CD4-positive, alpha-beta memory T cell (primary cell): ENCODE measurements at regions not wholly inside any gene's neighbourhood (a gene's known extent, or its start where the extent isn't known, plus 50 kb on each side); places are given as distances from the start of the nearest gene placed in this dataset.
"Not testable (repeated sequence)": the region's sequence is repeated elsewhere in the genome, so short reads cannot be mapped to it uniquely, and the experiment has no call there.

Source experiments
- CTCF ChIA-PET: fragments of 350-600 bp; sonication (Branson Sonifier 250); formaldehyde crosslinking; loops from one replicate; lab custom pipeline; 2021; ENCODE audit warnings: inconsistent platforms; ENCODE audit not compliant: partially characterized antibody; lab: Charles Lee
- POLR2A ChIA-PET: fragments of 350-600 bp; sonication (Branson Sonifier 250); formaldehyde crosslinking; loops from one replicate; lab custom pipeline; 2021; ENCODE audit not compliant: partially characterized antibody; lab: Charles Lee
- DNase-seq, 5 donors: peaks; one replicate each; pipeline versions ENCODE4 v3.0.0 to v3.0.0-alpha.2; 2020 to 2022; ENCODE audit warnings: mixed read lengths in 1 of 5
- H3K27ac ChIP-seq: one replicate; pipeline ENCODE4 v1.7.0; 2013; ENCODE audit warnings: low read depth, low read length
- H3K27me3 ChIP-seq: 2 replicates; pipeline ENCODE4 v1.7.0; 2013; ENCODE audit warnings: mild to moderate bottlenecking, low read length, moderate library complexity; ENCODE audit not compliant: insufficient read depth
- H3K36me3 ChIP-seq: 2 replicates; pipeline ENCODE4 v1.7.0; 2013; ENCODE audit warnings: mild to moderate bottlenecking, low read length, moderate library complexity; ENCODE audit not compliant: insufficient read depth
- H3K4me1 ChIP-seq: 2 replicates; pipeline ENCODE4 v1.7.0; 2013; ENCODE audit warnings: mild to moderate bottlenecking, low read length, moderate library complexity; ENCODE audit not compliant: insufficient read depth
- H3K4me3 ChIP-seq, 2 donors: one replicate each; pipeline ENCODE4 v1.7.0; 2013; ENCODE audit warnings: low read length in 2 of 2, mild to moderate bottlenecking in 1 of 2
- H3K9me3 ChIP-seq, 2 donors: one replicate each; pipeline ENCODE4 v1.7.0; 2013; ENCODE audit warnings: low read length in 2 of 2, control low read depth in 1 of 2; ENCODE audit not compliant: control insufficient read depth in 1 of 2
- H3K27ac Mint-ChIP-seq, 7 donors: one replicate each; pipeline ENCODE4 v1.8.0; 2020 to 2021; ENCODE audit warnings: mixed read lengths in 7 of 7, mild to moderate bottlenecking in 6 of 7, inconsistent platforms in 3 of 7, moderate library complexity in 3 of 7
- H3K27me3 Mint-ChIP-seq, 2 donors: one replicate each; pipeline ENCODE4 v1.8.0; 2020 to 2021; ENCODE audit warnings: mixed read lengths in 2 of 2
- H3K36me3 Mint-ChIP-seq, 2 donors: one replicate each; pipeline ENCODE4 v1.8.0; 2020 to 2021; ENCODE audit warnings: mixed read lengths in 2 of 2, inconsistent platforms in 1 of 2, mild to moderate bottlenecking in 1 of 2
- H3K4me1 Mint-ChIP-seq, 4 donors: one replicate each; pipeline ENCODE4 v1.8.0; 2020 to 2021; ENCODE audit warnings: mixed read lengths in 4 of 4, mild to moderate bottlenecking in 1 of 4
- H3K4me3 Mint-ChIP-seq, 8 donors: one replicate each; pipeline ENCODE4 v1.8.0; 2020 to 2021; ENCODE audit warnings: mixed read lengths in 8 of 8, mild to moderate bottlenecking in 7 of 8, moderate library complexity in 6 of 8, inconsistent platforms in 3 of 8
- H3K9me3 Mint-ChIP-seq, 8 donors: one replicate each; pipeline ENCODE4 v1.8.0; 2020 to 2021; ENCODE audit warnings: mixed read lengths in 8 of 8, mild to moderate bottlenecking in 5 of 8, inconsistent platforms in 3 of 8, moderate library complexity in 1 of 8
- intact Hi-C: fragments of 100-400 bp; cut with micrococcal nuclease; formaldehyde crosslinking; loops from one replicate; pipeline ENCODE4 v1.15.1; 2023

- no peaks in the 10 kb centered on the region for H3K9me3 ChIP-seq
- Mint-ChIP-seq H3K4me1 (no peaks in the 10 kb centered on the region), H3K9me3 (peaks cover 0 to 2% (median 0%) of the 10 kb centered on the region in 8 donors), H3K4me3 (no peak overlapping the region), H3K27ac (no peak overlapping the region), H3K36me3 (no peaks in the 10 kb centered on the region), H3K27me3 (peaks cover 0 to 1% of the 10 kb centered on the region in 2 donors)
- H3K27me3 ChIP-seq: no peaks in the 10 kb centered on the region
- H3K4me1 ChIP-seq: no peaks in the 10 kb centered on the region
- no peak overlapping the region for H3K4me3 ChIP-seq
- CTCF ChIA-PET: no interaction called here
- no peak overlapping the region for H3K27ac ChIP-seq
- POLR2A ChIA-PET: no interaction called here
- H3K36me3 ChIP-seq: no peaks in the 10 kb centered on the region
- DNase-seq: no peak
- intact Hi-C loops: no loop called here
These were observed 206.8 kb upstream of the HAND2 start for GRCh38 chr4:173736840-173737239.

GRCh38 chr4:173735585-173735984 lies 205.6 kb upstream of the HAND2 start:
- Mint-ChIP-seq H3K4me3 (no peak overlapping the region), H3K9me3 (peaks cover 0 to 2% (median 0%) of the 10 kb centered on the region in 8 donors), H3K36me3 (no peaks in the 10 kb centered on the region), H3K4me1 (no peaks in the 10 kb centered on the region), H3K27ac (no peak overlapping the region), H3K27me3 (peaks cover 0 to 1% of the 10 kb centered on the region in 2 donors)
- H3K4me3 ChIP-seq: no peak overlapping the region
- H3K36me3 ChIP-seq: no peaks in the 10 kb centered on the region
- H3K9me3 ChIP-seq: no peaks in the 10 kb centered on the region
- H3K4me1 ChIP-seq: no peaks in the 10 kb centered on the region
- intact Hi-C loops: no loop called here
- DNase-seq: no peak
- CTCF ChIA-PET: no interaction called here
- POLR2A ChIA-PET: no interaction called here
- no peaks in the 10 kb centered on the region for H3K27me3 ChIP-seq
- no peak overlapping the region for H3K27ac ChIP-seq

GRCh38 chr4:173735049-173735448 lies 205.0 kb upstream of the HAND2 start:
- Histone ChIP-seq H3K27ac (no peak overlapping the region), H3K4me1 (no peaks in the 10 kb centered on the region), H3K27me3 (no peaks in the 10 kb centered on the region), H3K4me3 (no peak overlapping the region), H3K36me3 (no peaks in the 10 kb centered on the region), H3K9me3 (no peaks in the 10 kb centered on the region)
- intact Hi-C loops: no loop called here
- ChIA-PET CTCF (no interaction called here), POLR2A (no interaction called here)
- Mint-ChIP-seq H3K36me3 (no peaks in the 10 kb centered on the region), H3K27me3 (peaks cover 0 to 1% of the 10 kb centered on the region in 2 donors), H3K4me1 (no peaks in the 10 kb centered on the region), H3K27ac (no peak overlapping the region), H3K9me3 (peaks cover 0 to 2% (median 0%) of the 10 kb centered on the region in 8 donors), H3K4me3 (no peak overlapping the region)
- no peak for DNase-seq

- POLR2A ChIA-PET: no interaction called here
- Histone ChIP-seq H3K27me3 (no peaks in the 10 kb centered on the region), H3K27ac (no peak overlapping the region), H3K36me3 (no peaks in the 10 kb centered on the region), H3K4me3 (no peak overlapping the region), H3K4me1 (no peaks in the 10 kb centered on the region), H3K9me3 (no peaks in the 10 kb centered on the region)
- Mint-ChIP-seq H3K27ac (no peak overlapping the region), H3K4me3 (no peak overlapping the region), H3K4me1 (no peaks in the 10 kb centered on the region), H3K36me3 (no peaks in the 10 kb centered on the region), H3K9me3 (peaks cover 0 to 19% (median 11%) of the 10 kb centered on the region in 8 donors), H3K27me3 (peaks cover 0 to 3% of the 10 kb centered on the region in 2 donors)
- intact Hi-C loops: no loop called here
- CTCF ChIA-PET: no interaction called here
- DNase-seq: peak in 1 of 5 donors; percentile 0
These were observed 201.2 kb upstream of the HAND2 start for GRCh38 chr4:173731257-173731656.

GRCh38 chr4:173722075-173722474 lies 192.0 kb upstream of the HAND2 start:
- H3K4me1 Mint-ChIP-seq: no peaks in the 10 kb centered on the region
- H3K4me3 ChIP-seq: no peak overlapping the region
- H3K27ac Mint-ChIP-seq: no peak overlapping the region
- H3K9me3 Mint-ChIP-seq: peaks cover 2 to 19% (median 14%) of the 10 kb centered on the region in 8 donors
- no peak overlapping the region for H3K27ac ChIP-seq
- no peaks in the 10 kb centered on the region for H3K27me3 ChIP-seq
- DNase-seq: no peak
- H3K36me3 Mint-ChIP-seq: no peaks in the 10 kb centered on the region
- no peaks in the 10 kb centered on the region for H3K36me3 ChIP-seq
- H3K4me3 Mint-ChIP-seq: no peak overlapping the region
- H3K9me3 ChIP-seq: no peaks in the 10 kb centered on the region
- ChIA-PET POLR2A (no interaction called here), CTCF (no interaction called here)
- H3K4me1 ChIP-seq: no peaks in the 10 kb centered on the region
- peaks cover 0 to 5% of the 10 kb centered on the region in 2 donors for H3K27me3 Mint-ChIP-seq
- intact Hi-C loops: no loop called here

- H3K4me1 ChIP-seq, H3K27me3 ChIP-seq, H3K27ac ChIP-seq, H3K4me3 ChIP-seq, H3K4me3 Mint-ChIP-seq, POLR2A ChIA-PET, DNase-seq, H3K36me3 ChIP-seq, intact Hi-C loops, CTCF ChIA-PET, H3K9me3 ChIP-seq, H3K27me3 Mint-ChIP-seq, H3K36me3 Mint-ChIP-seq, H3K4me1 Mint-ChIP-seq, H3K27ac Mint-ChIP-seq: not testable (repeated sequence)
- peaks cover 2 to 18% (median 14%) of the 10 kb centered on the region in 8 donors for H3K9me3 Mint-ChIP-seq
These were observed 188.5 kb upstream of the HAND2 start for GRCh38 chr4:173718504-173718903.

- H3K36me3 Mint-ChIP-seq: no peaks in the 10 kb centered on the region
- POLR2A ChIA-PET: no interaction called here
These were observed 187.6 kb upstream of the HAND2 start for GRCh38 chr4:173717581-173717980.

GRCh38 chr4:173714456-173714855 lies 184.4 kb upstream of the HAND2 start:
- no peak overlapping the region for H3K27ac Mint-ChIP-seq
- H3K36me3 ChIP-seq: no peaks in the 10 kb centered on the region

More at GRCh38 chr4:173717581-173717980, 187.6 kb upstream of the HAND2 start:
- Mint-ChIP-seq H3K27ac (no peak overlapping the region), H3K4me1 (no peaks in the 10 kb centered on the region), H3K4me3 (no peak overlapping the region), H3K9me3 (peaks cover 2 to 18% (median 14%) of the 10 kb centered on the region in 8 donors), H3K27me3 (peaks cover 0 to 1% of the 10 kb centered on the region in 2 donors)
- DNase-seq: no peak
- Histone ChIP-seq H3K4me3 (no peak overlapping the region), H3K36me3 (no peaks in the 10 kb centered on the region), H3K9me3 (no peaks in the 10 kb centered on the region), H3K27me3 (no peaks in the 10 kb centered on the region), H3K4me1 (no peaks in the 10 kb centered on the region), H3K27ac (no peak overlapping the region)
- CTCF ChIA-PET: no interaction called here
- intact Hi-C loops: no loop called here

More at GRCh38 chr4:173714456-173714855, 184.4 kb upstream of the HAND2 start:
- Mint-ChIP-seq H3K9me3 (peaks cover 0 to 18% (median 13%) of the 10 kb centered on the region in 8 donors), H3K4me1 (no peaks in the 10 kb centered on the region), H3K4me3 (no peak overlapping the region), H3K27me3 (peaks cover 0 to 1% of the 10 kb centered on the region in 2 donors), H3K36me3 (no peaks in the 10 kb centered on the region)
- intact Hi-C loops: no loop called here
- no peaks in the 10 kb centered on the region for H3K27me3 ChIP-seq
- CTCF ChIA-PET: no interaction called here
- POLR2A ChIA-PET: no interaction called here
- H3K27ac ChIP-seq: no peak overlapping the region
- H3K4me3 ChIP-seq: no peak overlapping the region
- no peaks in the 10 kb centered on the region for H3K9me3 ChIP-seq
- no peak for DNase-seq
- H3K4me1 ChIP-seq: no peaks in the 10 kb centered on the region
